ENCODE measurements at regions not wholly inside any gene's neighbourhood (a gene's known extent, or its start where the extent isn't known, plus 50 kb on each side); places are given as distances from the start of the nearest gene placed in this dataset.

GRCh38 chr7:18202315-18203045, 174.8 kb upstream of the PRPS1L1 start:
- no peak overlapping the region for H3K23ac ChIP-seq (ENCODE audit: low read depth, low read length)
- no peaks in the 10 kb centered on the region for H3K9me1 ChIP-seq (ENCODE audit: insufficient read depth, low read length)
- H3K4me1 ChIP-seq (ENCODE audit: control insufficient read depth, insufficient read depth, low read length), result no peaks in the 10 kb centered on the region
- H3K9me3 ChIP-seq (ENCODE audit: control insufficient read depth, insufficient read depth, low read length), result no peaks in the 10 kb centered on the region
- no peak overlapping the region for H4K8ac ChIP-seq (ENCODE audit: low read depth in 2 of 2, low read length in 2 of 2)
- no peak overlapping the region for H3K56ac ChIP-seq (ENCODE audit: extremely low read depth, insufficient read depth, low read length)
- no peak overlapping the region for H3K18ac ChIP-seq (ENCODE audit: low read depth, low read length)
- H3K4me3 ChIP-seq (ENCODE audit: insufficient read depth, low read depth, low read length), result no peak overlapping the region
- H3K9ac ChIP-seq (ENCODE audit: low read depth, low read length), result no peak overlapping the region
- TF ChIP-seq RAD21 (IDR thresholded peaks at IDR 0.05; ENCODE audit: low read length), result no peak
- no peak for TF ChIP-seq BHLHE40 (IDR thresholded peaks at IDR 0.05; ENCODE audit: low read depth, low read length)
- no peak for TF ChIP-seq USF2 (IDR thresholded peaks at IDR 0.05; ENCODE audit: low read depth, low read length)
- no peak for TF ChIP-seq FOS (IDR thresholded peaks at IDR 0.05; ENCODE audit: low read depth, low read length)
- TF ChIP-seq ELK1 (IDR thresholded peaks at IDR 0.05; ENCODE audit: borderline replicate concordance, low read depth, low read length), result no peak
- H4K5ac ChIP-seq (ENCODE audit: low read depth, low read length), result no peak overlapping the region
- POLR2A ChIA-PET (ENCODE audit: unreplicated experiment), result no interaction called here
- H3K4ac ChIP-seq (ENCODE audit: low read depth, low read length), result no peak overlapping the region
- no peak for DNase-seq
- CTCF ChIA-PET, result no interaction called here
- no peaks in the 10 kb centered on the region for H3K79me1 ChIP-seq (ENCODE audit: low read depth in 1 of 2, low read length in 2 of 2)
- no peak overlapping the region for H3K14ac ChIP-seq (replicated peaks; ENCODE audit: low read depth, low read length)
- H2BK15ac ChIP-seq (ENCODE audit: low read depth, low read length), result no peak overlapping the region
- no peaks in the 10 kb centered on the region for H3K27me3 ChIP-seq (ENCODE audit: control insufficient read depth, insufficient read depth, low read length)
- no peak overlapping the region for H3K4me2 ChIP-seq (ENCODE audit: low read depth, low read length)
- H2BK20ac ChIP-seq (ENCODE audit: low read depth, low read length), result no peak overlapping the region
- H4K91ac ChIP-seq (ENCODE audit: insufficient read depth, low read depth, low read length), result no peak overlapping the region
- H2BK120ac ChIP-seq (ENCODE audit: low read depth, low read length), result no peak overlapping the region
- no peaks in the 10 kb centered on the region for H3K36me3 ChIP-seq (ENCODE audit: control insufficient read depth, insufficient read depth, low read length)
- no peak overlapping the region for H3K27ac ChIP-seq (ENCODE audit: insufficient read depth, low read length)
- H2BK5ac ChIP-seq (ENCODE audit: low read depth, low read length, poor library complexity, severe bottlenecking), result no peak overlapping the region
- BruUV-seq (replicated peaks), result no TSS peak
- in situ Hi-C loops (cut with MboI; ENCODE audit: low sequenced_read_pairs) (no loop called here), dilution Hi-C loops (cut with HindIII; ENCODE audit: low sequenced_read_pairs, unreplicated experiment) (no loop called here), intact Hi-C loops (cut with micrococcal nuclease) (no loop called here)
- H2AK9ac ChIP-seq (replicated peaks; ENCODE audit: low read depth, low read length, poor library complexity), result no peak overlapping the region
- no peak overlapping the region for H2AFZ ChIP-seq (replicated peaks; ENCODE audit: low read length, poor library complexity)
- no CpG with 5 or more reads among the region's 3 CpGs for WGBS, 2 experiments (ENCODE audit: extremely low coverage in 2 of 2, insufficient read length in 1 of 2)
- H4K20me1 ChIP-seq (ENCODE audit: insufficient read depth, low read length), result no peaks in the 10 kb centered on the region
- no peak for ATAC-seq (ENCODE audit: low read depth)
- H2AK5ac ChIP-seq (ENCODE audit: low read depth, low read length), result no peak overlapping the region

Data from IMR-90 (cell line).